GM13977 (cell line): ENCODE measurements at regions not wholly inside any gene's neighbourhood (a gene's known extent, or its start where the extent isn't known, plus 50 kb on each side); places are given as distances from the start of the nearest gene placed in this dataset.
A peak's percentile ranks its signal among the peaks of the same experiment; 100 is the strongest.

Experiments used
- DNase-seq: peaks from one replicate; pipeline ENCODE4 v3.0.0; 2012; ENCODE audit warnings: low spot score
- CTCF ChIP-seq: IDR thresholded peaks from 2 replicates; pipeline ENCODE4 v1.5.1; 2012; ENCODE audit warnings: mild to moderate bottlenecking, control low read depth; ENCODE audit not compliant: insufficient read depth; ENCODE audit errors: extremely low read depth, missing control alignments
- in situ Hi-C: fragments of 300-500 bp; cut with MboI; formaldehyde crosslinking; loops from one replicate; pipeline ENCODE4 v1.12.0; 2022; ENCODE audit warnings: low sequenced_read_pairs, low pct_unique_long_range_greater_than_20kb, mixed read lengths, inconsistent platforms; ENCODE audit not compliant: unreplicated experiment

GRCh38 chr6:11835065-11835464 is 56.5 kb upstream of the ADTRP start:
- no peak for TF ChIP-seq CTCF
- in situ Hi-C loops = no loop called here
- no peak for DNase-seq

GRCh38 chr6:11833626-11834592 is 55.3 kb upstream of the ADTRP start:
- no peak for TF ChIP-seq CTCF
- DNase-seq = peak; percentile 68
- in situ Hi-C loops = no loop called here

- no peak for DNase-seq
- in situ Hi-C loops = no loop called here
- TF ChIP-seq CTCF = no peak
Measured at GRCh38 chr6:11831653-11832052, 53.0 kb upstream of the ADTRP start.

- in situ Hi-C loops = no loop called here
- DNase-seq = no peak
- no peak for TF ChIP-seq CTCF
Measured at GRCh38 chr6:11830520-11830919, 51.9 kb upstream of the ADTRP start.

- DNase-seq = no peak
- no peak for TF ChIP-seq CTCF
- in situ Hi-C loops = no loop called here
Measured at GRCh38 chr6:11830105-11830504, 51.5 kb upstream of the ADTRP start.

- in situ Hi-C loops = no loop called here
- no peak for TF ChIP-seq CTCF
- DNase-seq = peak; percentile 39
Measured at GRCh38 chr6:11828262-11828870, 49.8 kb upstream of the ADTRP start.
